HCT116 (cell line): ENCODE measurements at regions not wholly inside any gene's neighbourhood (a gene's known extent, or its start where the extent isn't known, plus 50 kb on each side); places are given as distances from the start of the nearest gene placed in this dataset.

Experiments used
- EGR1 ChIP-seq: IDR thresholded peaks from 2 replicates; pipeline ENCODE4 v1.6.1; 2012; ENCODE audit warnings: low read depth
- EZH2 ChIP-seq: fragments of 200-600 bp; sonication (generic); IDR thresholded peaks from 2 replicates; pipeline ENCODE4 v1.6.1; 2017; ENCODE audit warnings: antibody characterized with exemption, mixed run types
- EZH2phosphoT487 ChIP-seq: fragments of 200-600 bp; IDR thresholded peaks from 2 replicates; pipeline ENCODE4 v1.6.1; 2018; ENCODE audit warnings: antibody characterized with exemption, borderline replicate concordance
- JUND ChIP-seq: IDR thresholded peaks from 2 replicates; pipeline ENCODE4 v1.6.1; 2012
- POLR2A ChIP-seq: IDR thresholded peaks from 2 replicates; pipeline ENCODE4 v1.7.0; 2011; ENCODE audit warnings: borderline replicate concordance; ENCODE audit not compliant: insufficient read depth, insufficient read length; ENCODE audit errors: extremely low read depth
- RAD21 ChIP-seq: IDR thresholded peaks from 2 replicates; pipeline ENCODE4 v1.6.1; 2012; ENCODE audit warnings: low read depth, mild to moderate bottlenecking
- TF ChIP-seq, protein P1 (sequence below), 3 experiments: fragments of 200-600 bp in 1 of 3; sonication (generic) in 1 of 3; IDR thresholded peaks in 2 of 3; conservative IDR thresholded peaks in 1 of 3; 2 replicates each; pipeline ENCODE4 v1.5.1; 2012 to 2017; ENCODE audit warnings: low read depth in 2 of 3, low read length in 2 of 3, antibody characterized with exemption in 1 of 3, borderline replicate concordance in 1 of 3, control low read depth in 1 of 3, mild to moderate bottlenecking in 1 of 3, mixed read lengths in 1 of 3, mixed run types in 1 of 3, moderate library complexity in 1 of 3; ENCODE audit not compliant: insufficient read depth in 1 of 3
- TF ChIP-seq, protein P2 (sequence below): IDR thresholded peaks from 2 replicates; pipeline ENCODE4 v1.6.1; 2012; ENCODE audit warnings: low read depth
- TF ChIP-seq, protein P3 (sequence below): IDR thresholded peaks from 2 replicates; pipeline ENCODE4 v1.6.1; 2012

DNA sequence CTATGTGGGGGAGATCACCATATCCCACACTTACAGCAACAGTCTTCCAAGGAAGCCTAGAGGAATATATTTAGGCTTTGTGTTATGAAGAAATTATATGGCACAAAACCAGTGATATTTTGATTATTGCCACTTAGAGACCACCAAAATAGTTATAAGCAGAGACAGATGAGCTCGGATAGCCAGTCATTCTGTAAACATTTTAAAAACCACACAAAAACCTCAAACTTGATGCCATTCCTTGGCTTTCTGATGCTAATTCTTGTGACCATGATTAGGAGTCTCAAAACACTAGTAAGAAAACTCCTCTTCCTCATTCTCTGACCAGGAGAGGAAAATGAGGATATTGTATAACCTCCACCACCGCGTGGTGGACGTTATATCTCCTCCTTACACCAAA, 496.4 kb downstream of the FOXO1 start:
- TF ChIP-seq, protein P1, sequence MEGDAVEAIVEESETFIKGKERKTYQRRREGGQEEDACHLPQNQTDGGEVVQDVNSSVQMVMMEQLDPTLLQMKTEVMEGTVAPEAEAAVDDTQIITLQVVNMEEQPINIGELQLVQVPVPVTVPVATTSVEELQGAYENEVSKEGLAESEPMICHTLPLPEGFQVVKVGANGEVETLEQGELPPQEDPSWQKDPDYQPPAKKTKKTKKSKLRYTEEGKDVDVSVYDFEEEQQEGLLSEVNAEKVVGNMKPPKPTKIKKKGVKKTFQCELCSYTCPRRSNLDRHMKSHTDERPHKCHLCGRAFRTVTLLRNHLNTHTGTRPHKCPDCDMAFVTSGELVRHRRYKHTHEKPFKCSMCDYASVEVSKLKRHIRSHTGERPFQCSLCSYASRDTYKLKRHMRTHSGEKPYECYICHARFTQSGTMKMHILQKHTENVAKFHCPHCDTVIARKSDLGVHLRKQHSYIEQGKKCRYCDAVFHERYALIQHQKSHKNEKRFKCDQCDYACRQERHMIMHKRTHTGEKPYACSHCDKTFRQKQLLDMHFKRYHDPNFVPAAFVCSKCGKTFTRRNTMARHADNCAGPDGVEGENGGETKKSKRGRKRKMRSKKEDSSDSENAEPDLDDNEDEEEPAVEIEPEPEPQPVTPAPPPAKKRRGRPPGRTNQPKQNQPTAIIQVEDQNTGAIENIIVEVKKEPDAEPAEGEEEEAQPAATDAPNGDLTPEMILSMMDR (IDR thresholded peaks at IDR 0.05 in 2 of 3, conservative IDR thresholded peaks at IDR 0.05 in 1 of 3; ENCODE audit: borderline replicate concordance in 1 of 3, insufficient read depth in 1 of 3, low read depth in 2 of 3, low read length in 2 of 3): no peak
- TF ChIP-seq RAD21: no peak
- TF ChIP-seq, protein P2, sequence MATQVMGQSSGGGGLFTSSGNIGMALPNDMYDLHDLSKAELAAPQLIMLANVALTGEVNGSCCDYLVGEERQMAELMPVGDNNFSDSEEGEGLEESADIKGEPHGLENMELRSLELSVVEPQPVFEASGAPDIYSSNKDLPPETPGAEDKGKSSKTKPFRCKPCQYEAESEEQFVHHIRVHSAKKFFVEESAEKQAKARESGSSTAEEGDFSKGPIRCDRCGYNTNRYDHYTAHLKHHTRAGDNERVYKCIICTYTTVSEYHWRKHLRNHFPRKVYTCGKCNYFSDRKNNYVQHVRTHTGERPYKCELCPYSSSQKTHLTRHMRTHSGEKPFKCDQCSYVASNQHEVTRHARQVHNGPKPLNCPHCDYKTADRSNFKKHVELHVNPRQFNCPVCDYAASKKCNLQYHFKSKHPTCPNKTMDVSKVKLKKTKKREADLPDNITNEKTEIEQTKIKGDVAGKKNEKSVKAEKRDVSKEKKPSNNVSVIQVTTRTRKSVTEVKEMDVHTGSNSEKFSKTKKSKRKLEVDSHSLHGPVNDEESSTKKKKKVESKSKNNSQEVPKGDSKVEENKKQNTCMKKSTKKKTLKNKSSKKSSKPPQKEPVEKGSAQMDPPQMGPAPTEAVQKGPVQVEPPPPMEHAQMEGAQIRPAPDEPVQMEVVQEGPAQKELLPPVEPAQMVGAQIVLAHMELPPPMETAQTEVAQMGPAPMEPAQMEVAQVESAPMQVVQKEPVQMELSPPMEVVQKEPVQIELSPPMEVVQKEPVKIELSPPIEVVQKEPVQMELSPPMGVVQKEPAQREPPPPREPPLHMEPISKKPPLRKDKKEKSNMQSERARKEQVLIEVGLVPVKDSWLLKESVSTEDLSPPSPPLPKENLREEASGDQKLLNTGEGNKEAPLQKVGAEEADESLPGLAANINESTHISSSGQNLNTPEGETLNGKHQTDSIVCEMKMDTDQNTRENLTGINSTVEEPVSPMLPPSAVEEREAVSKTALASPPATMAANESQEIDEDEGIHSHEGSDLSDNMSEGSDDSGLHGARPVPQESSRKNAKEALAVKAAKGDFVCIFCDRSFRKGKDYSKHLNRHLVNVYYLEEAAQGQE: no peak
- no peak for TF ChIP-seq POLR2A
- no peak for TF ChIP-seq EZH2
- no peak for TF ChIP-seq JUND
- TF ChIP-seq EZH2phosphoT487: no peak
- TF ChIP-seq EGR1: no peak
- TF ChIP-seq, protein P3, sequence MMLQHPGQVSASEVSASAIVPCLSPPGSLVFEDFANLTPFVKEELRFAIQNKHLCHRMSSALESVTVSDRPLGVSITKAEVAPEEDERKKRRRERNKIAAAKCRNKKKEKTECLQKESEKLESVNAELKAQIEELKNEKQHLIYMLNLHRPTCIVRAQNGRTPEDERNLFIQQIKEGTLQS: no peak
